DOHH2 (cell line): ENCODE measurements at regions not wholly inside any gene's neighbourhood (a gene's known extent, or its start where the extent isn't known, plus 50 kb on each side); places are given as distances from the start of the nearest gene placed in this dataset.

Experiments
- H3F3A ChIP-seq: fragments of 200-600 bp; sonication (generic), shearing (Covaris generic); 2 replicates; pipeline ENCODE4 v1.6.0; 2016; ENCODE audit warnings: antibody characterized with exemption, mild to moderate bottlenecking; ENCODE audit not compliant: control insufficient read depth, insufficient read depth
- H3K27ac ChIP-seq: fragments of 200-600 bp; sonication (generic); 2 replicates; pipeline ENCODE4 v1.5.1; 2014; ENCODE audit warnings: low read depth, mild to moderate bottlenecking, low read length, moderate library complexity
- H3K27me3 ChIP-seq: fragments of 200-600 bp; sonication (generic); 2 replicates; pipeline ENCODE4 v1.6.1; 2014; ENCODE audit warnings: mild to moderate bottlenecking, low read length, mixed read lengths; ENCODE audit not compliant: control insufficient read depth
- H3K36me3 ChIP-seq: fragments of 200-600 bp; sonication (generic); 2 replicates; pipeline ENCODE4 v1.6.1; 2014; ENCODE audit warnings: mild to moderate bottlenecking, low read length, moderate library complexity, mixed read lengths; ENCODE audit not compliant: control insufficient read depth
- H3K4me1 ChIP-seq: fragments of 200-600 bp; sonication (generic); 2 replicates; pipeline ENCODE4 v1.6.1; 2014; ENCODE audit warnings: mild to moderate bottlenecking, low read length, mixed read lengths; ENCODE audit not compliant: control insufficient read depth
- H3K4me2 ChIP-seq: fragments of 200-600 bp; sonication (generic); 2 replicates; pipeline ENCODE4 v1.6.0; 2014; ENCODE audit warnings: mild to moderate bottlenecking, low read length, moderate library complexity
- H3K4me3 ChIP-seq: fragments of 200-600 bp; sonication (generic); 2 replicates; pipeline ENCODE4 v1.5.1; 2014; ENCODE audit warnings: mild to moderate bottlenecking, low read length, mixed read lengths
- H3K79me2 ChIP-seq: fragments of 200-600 bp; sonication (generic); 2 replicates; pipeline ENCODE4 v1.6.1; 2014; ENCODE audit warnings: mild to moderate bottlenecking, low read length, mixed read lengths; ENCODE audit not compliant: control insufficient read depth
- H3K9me2 ChIP-seq: fragments of 200-600 bp; sonication (generic); replicated peaks from 2 replicates; pipeline ENCODE4 v1.6.1; 2014; ENCODE audit warnings: mild to moderate bottlenecking, low read length, mixed read lengths; ENCODE audit not compliant: control insufficient read depth
- H3K9me3 ChIP-seq: fragments of 200-600 bp; sonication (generic); 2 replicates; pipeline ENCODE4 v1.6.1; 2014; ENCODE audit warnings: antibody characterized with exemption, low read length, mixed read lengths; ENCODE audit not compliant: control insufficient read depth, insufficient read depth
- H4K20me1 ChIP-seq: fragments of 200-600 bp; sonication (generic); 2 replicates; pipeline ENCODE4 v1.6.0; 2014; ENCODE audit warnings: low read depth, mild to moderate bottlenecking, antibody characterized with exemption, low read length, moderate library complexity; ENCODE audit not compliant: control insufficient read depth, insufficient read depth
- EZH2phosphoT487 ChIP-seq: fragments of 200-600 bp; sonication (generic); IDR thresholded peaks from 2 replicates; pipeline ENCODE4 v1.6.1; 2017; ENCODE audit warnings: borderline replicate concordance, mild to moderate bottlenecking, antibody characterized with exemption, low read length, moderate library complexity, mixed read lengths
- TF ChIP-seq, protein P1 (sequence below): fragments of 200-600 bp; sonication (generic); IDR thresholded peaks from one replicate; pipeline ENCODE4 v1.5.1; 2014; ENCODE audit warnings: antibody characterized with exemption, mild to moderate bottlenecking, low read depth, low read length; ENCODE audit not compliant: poor library complexity, severe bottlenecking

DNA sequence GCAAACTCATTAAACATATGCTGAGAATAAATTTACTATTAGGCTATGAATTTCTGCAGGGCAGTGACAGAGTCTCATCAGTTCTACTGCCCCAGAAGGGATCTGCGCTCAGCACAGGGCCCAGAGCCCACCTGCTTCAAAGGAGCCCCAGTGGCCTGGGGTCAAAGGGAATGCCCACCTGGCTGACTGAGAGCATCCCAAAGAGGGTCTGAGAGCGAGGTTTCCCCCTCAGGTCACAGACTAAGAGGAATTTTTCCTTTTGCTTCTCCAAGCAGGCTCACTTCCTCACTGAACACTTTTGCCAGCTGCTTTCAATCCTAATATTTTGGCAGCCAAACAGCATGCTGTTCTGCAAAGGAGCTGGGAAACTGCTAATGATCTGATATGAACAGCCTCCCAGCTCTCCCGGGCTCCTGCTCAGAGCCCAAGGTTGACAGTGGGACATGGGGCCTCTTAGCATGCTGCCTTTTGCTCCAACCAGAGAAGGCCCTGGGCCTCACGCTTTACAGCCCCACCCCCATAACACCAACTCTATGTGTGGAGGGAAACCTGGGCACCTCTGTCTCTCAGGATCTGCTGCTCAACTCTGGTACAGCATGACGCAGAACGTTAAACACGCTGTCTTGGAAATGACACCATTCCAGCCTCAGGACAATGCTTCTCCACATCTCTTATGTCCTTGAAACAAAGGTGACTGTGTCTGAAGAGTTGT is 70.7 kb upstream of the SYT6 start:
- no peak overlapping the region for H3K4me3 ChIP-seq
- H3K4me1 ChIP-seq, result no peaks in the 10 kb centered on the region
- H4K20me1 ChIP-seq, result no peaks in the 10 kb centered on the region
- no peak overlapping the region for H3K4me2 ChIP-seq
- no peaks in the 10 kb centered on the region for H3K9me2 ChIP-seq
- no peaks in the 10 kb centered on the region for H3K9me3 ChIP-seq
- H3K27me3 ChIP-seq, result no peaks in the 10 kb centered on the region; the same call in 1 of the 2 replicates
- H3K36me3 ChIP-seq, result no peaks in the 10 kb centered on the region
- no peak overlapping the region for H3K27ac ChIP-seq
- H3K79me2 ChIP-seq, result no peaks in the 10 kb centered on the region
- TF ChIP-seq, protein P1, sequence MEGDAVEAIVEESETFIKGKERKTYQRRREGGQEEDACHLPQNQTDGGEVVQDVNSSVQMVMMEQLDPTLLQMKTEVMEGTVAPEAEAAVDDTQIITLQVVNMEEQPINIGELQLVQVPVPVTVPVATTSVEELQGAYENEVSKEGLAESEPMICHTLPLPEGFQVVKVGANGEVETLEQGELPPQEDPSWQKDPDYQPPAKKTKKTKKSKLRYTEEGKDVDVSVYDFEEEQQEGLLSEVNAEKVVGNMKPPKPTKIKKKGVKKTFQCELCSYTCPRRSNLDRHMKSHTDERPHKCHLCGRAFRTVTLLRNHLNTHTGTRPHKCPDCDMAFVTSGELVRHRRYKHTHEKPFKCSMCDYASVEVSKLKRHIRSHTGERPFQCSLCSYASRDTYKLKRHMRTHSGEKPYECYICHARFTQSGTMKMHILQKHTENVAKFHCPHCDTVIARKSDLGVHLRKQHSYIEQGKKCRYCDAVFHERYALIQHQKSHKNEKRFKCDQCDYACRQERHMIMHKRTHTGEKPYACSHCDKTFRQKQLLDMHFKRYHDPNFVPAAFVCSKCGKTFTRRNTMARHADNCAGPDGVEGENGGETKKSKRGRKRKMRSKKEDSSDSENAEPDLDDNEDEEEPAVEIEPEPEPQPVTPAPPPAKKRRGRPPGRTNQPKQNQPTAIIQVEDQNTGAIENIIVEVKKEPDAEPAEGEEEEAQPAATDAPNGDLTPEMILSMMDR, result no peak
- TF ChIP-seq EZH2phosphoT487, result no peak
- no peaks in the 10 kb centered on the region for H3F3A ChIP-seq

DNA sequence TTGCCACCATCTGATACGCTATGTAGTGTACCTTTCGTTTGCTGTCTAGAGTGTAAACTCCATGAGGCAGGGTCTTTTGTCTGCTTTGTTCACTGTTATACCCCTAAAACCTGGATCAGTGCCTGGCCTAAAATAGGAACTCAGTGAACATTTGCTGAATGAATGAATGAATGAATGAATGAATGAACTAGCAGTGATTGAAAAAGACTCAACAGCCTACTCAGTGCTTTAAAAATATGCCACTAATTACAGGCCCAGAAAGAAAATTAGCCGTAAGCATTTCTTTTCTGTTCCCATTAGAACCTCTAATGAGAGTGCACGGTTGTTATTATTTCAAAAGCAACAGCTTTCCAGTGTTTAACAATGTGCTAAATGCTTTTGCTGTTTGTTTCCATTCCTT is 69.3 kb upstream of the SYT6 start:
- Histone ChIP-seq H3K27me3 (no peaks in the 10 kb centered on the region; the same call in 1 of the 2 replicates), H3K79me2 (no peaks in the 10 kb centered on the region), H3K4me1 (no peaks in the 10 kb centered on the region), H3K4me2 (no peak overlapping the region), H3F3A (no peaks in the 10 kb centered on the region), H3K9me2 (no peaks in the 10 kb centered on the region), H4K20me1 (no peaks in the 10 kb centered on the region), H3K9me3 (no peaks in the 10 kb centered on the region), H3K27ac (no peak overlapping the region), H3K4me3 (no peak overlapping the region), H3K36me3 (no peaks in the 10 kb centered on the region)
- TF ChIP-seq EZH2phosphoT487, result no peak
- TF ChIP-seq, protein P1, result no peak

DNA sequence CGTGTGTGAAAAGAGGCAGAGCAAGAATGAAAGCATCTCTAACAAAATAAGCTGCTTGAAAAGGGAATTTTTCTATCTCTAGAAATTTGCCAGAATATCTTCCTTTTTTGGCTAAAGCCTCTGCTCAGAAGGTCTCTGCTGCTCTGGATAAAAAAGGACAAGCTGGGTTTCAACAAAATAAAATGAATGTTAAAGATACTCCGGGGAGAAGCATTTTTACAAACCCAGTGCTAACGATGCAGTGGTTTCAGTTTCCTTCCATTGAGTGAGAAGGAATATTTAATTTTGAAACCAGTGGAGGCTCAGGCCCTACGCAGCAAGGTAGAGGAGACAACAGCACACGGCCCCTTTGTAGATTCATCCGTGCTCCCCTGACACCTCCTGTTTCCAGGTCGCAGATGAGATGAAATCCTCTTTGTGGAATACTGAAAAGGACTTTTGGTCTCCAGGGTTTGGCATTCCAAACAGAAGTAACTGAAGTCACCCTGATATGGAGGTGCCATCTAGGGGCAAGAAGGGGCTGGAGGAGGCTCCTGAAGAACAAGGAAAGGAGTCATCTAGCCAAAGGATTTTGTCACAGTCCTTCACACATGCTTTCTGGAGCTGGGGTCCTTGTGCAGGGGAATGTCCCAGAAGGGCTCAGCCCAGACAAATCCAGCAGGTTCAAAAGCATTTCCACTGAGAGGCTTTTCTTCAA is 65.7 kb upstream of the SYT6 start:
- Histone ChIP-seq H4K20me1 (no peaks in the 10 kb centered on the region), H3K4me3 (no peak overlapping the region), H3K36me3 (no peaks in the 10 kb centered on the region), H3K4me2 (no peak overlapping the region), H3F3A (no peaks in the 10 kb centered on the region), H3K4me1 (no peaks in the 10 kb centered on the region), H3K27me3 (no peaks in the 10 kb centered on the region; the same call in 1 of the 2 replicates), H3K79me2 (no peaks in the 10 kb centered on the region), H3K27ac (no peak overlapping the region), H3K9me3 (no peaks in the 10 kb centered on the region), H3K9me2 (no peaks in the 10 kb centered on the region)
- TF ChIP-seq, protein P1, result no peak
- no peak for TF ChIP-seq EZH2phosphoT487
